NCI-H226 (cell line): ENCODE measurements at regions not wholly inside any gene's neighbourhood (a gene's known extent, or its start where the extent isn't known, plus 50 kb on each side); places are given as distances from the start of the nearest gene placed in this dataset.

Experiments used
- DNase-seq: peaks from one replicate; pipeline ENCODE4 v3.0.0-alpha.2; 2015

DNA sequence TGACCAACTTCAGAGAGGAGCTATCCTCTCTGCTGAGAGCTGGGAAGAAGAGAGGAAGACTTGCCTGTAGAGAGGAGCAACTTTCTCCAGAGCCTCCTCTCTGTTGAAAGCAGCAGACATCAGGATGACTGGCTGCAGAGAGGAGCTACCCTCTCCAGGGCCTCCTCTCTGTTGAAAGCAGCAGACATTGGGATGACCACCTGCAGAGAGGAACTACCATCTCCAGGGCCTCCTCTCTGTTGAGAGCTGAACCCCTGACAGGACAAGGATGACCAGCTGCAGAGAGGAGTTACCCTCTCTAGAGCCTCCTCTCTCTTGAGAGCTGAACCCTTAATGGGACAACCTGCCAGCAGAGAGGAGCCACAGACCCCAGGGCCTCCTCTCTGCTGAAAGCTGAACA is 83.0 kb upstream of the GJB5 start:
- no peak for DNase-seq

DNA sequence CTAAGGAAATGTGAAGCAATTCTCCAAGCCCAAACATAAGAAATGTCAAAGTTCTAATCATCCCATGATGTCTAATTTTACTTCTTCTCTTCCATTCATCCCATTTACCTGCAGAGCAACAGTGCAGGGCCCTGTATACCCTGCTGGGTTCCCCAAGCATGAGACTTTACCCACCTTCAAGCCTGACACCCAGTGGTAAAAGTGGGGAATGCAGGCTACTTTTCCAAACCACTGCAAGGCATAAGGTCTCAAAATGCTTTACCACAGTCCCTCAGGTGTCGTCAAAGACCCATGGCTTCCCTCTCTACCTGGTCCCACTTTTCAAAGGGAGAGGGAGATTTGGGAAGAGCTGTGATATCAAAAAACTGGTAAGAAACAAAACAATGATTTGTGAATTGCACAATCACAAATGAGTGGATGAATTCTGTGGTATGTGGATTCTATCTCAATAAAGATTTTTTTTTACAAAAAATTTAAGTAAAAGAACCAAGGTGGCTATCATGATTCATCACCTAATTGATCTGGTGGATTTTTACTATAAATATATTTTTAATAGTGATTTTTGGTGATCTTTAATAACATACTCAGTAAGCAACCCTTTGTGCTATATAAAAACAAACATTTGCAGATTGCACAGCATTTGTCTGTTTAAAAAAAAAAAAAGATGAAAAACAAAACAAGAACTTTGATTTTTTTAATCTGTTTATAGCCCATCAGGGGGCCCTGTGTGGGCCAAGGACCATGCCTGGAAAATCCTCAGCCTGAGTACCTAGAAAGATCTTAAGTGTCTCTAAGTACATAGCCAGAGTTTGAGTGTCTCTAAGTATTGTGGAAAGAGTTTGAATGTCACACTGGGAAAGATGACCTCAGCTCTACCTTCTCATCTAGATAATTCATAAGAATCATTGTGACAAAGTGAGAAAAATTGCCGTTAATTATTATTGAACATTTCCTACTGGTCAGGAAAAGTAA is 73.1 kb upstream of the GJB5 start:
- peak; percentile 7 for DNase-seq

DNA sequence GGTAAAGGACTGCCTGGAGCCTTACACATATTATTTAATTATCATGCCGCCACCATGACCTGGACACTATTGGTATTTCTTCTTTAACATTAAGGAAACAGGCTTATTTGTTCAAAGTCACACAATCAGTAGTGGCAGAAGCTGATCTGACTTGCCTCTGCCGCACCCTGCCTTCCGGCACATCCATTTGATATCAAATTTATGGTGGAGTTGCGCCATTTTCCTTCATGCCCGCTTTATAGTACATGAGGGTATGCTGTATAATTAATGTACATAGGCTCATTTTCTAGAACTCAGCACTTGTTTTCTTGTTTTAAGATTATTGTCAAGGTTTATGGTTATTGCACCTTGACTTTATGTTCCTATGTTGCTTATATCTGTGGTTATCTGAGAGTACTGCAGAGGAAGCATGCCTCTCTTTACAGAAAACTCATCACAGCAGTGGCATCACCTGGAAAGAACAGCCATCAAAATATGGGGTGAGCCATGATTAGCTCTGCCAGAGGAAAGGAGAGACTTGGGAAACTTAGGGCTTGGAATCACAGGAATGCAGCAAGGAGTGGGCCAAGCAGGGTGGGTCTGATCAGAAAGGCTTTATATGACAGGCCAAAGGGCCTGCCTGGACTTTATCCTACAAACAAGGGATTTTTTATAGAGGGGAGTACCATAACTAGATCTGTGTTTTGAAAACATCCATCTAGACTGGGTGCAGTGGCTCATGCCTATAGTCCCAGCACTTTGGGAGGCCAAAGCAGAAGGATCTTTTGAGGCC is 72.2 kb upstream of the GJB5 start:
- DNase-seq = no peak

DNA sequence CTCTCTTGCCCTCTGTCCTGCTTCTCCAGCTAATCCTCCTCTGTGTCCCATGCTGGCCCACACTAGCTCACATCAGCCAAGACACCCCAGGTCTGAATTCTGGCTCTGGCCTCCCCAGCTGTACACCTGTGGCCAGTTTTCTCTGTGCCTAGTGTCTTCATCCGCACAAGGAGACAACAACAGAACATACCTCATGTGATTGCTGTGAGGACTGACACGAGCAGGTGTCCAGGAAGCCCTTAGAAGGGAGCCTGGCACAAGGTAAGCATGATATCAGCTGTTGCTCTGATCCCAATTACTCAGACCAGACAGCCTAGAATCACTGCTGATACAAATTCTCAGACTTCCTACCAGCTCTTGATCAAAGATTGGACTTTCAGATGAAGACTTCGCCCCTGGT is 71.2 kb upstream of the GJB5 start:
- no peak for DNase-seq

DNA sequence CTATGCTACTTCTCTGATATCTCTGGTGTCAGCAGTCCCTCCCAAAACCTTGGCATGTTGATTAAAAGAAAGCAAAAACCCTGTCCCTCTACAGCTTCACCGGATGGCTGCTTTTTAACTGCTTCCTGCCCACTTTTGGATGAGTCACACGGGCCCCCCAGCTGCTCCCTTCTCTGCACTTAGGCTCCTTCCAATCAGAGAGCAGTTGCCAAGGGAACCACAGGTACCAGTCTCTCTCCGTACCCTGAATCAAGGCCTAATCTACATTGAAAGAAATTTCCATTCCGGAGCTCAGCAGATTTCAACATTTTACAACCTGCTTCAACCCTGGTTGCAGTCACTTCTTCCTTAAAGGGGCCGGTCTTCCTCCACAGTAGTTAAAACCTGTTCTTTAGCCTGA is 70.6 kb upstream of the GJB5 start:
- DNase-seq = no peak

DNA sequence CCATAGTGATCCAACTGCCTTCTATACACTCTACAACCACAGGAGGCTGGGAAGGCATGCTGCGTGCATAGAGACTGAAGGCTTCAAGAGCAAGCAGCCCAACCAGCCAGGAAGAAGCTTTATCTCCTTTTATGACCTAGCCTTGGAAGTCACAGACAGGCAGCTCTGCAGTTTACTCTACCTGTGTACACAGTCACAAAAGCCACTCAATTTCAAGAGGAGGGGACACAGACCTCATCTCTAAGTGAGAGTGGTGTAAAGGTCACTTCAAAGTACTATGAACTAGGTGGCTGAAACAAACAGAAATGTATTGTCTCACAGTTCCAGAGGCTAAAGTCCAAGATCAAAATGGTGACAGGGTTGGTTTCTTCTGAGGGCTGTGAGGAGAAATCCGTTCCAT is 69.6 kb upstream of the GJB5 start:
- no peak for DNase-seq

DNA sequence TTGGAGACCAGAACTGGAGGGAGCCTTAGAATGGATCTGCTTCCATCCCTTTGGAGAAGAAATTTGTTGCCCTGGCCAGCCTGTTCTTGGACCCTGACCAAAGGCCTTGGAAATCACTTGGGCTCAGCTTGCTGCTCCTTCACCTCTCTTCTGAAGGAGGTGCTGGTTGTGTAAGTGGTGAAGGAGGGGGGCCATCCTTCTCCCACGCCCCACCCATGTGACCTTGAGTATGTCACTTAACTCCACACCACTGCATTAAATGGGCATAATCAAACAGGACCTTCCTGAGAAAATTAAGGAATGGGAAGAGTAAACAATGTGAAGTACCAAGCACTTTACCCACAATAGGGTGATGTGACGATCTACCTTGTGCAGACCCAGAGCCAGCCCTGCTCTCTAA is 68.3 kb upstream of the GJB5 start:
- DNase-seq = no peak

DNA sequence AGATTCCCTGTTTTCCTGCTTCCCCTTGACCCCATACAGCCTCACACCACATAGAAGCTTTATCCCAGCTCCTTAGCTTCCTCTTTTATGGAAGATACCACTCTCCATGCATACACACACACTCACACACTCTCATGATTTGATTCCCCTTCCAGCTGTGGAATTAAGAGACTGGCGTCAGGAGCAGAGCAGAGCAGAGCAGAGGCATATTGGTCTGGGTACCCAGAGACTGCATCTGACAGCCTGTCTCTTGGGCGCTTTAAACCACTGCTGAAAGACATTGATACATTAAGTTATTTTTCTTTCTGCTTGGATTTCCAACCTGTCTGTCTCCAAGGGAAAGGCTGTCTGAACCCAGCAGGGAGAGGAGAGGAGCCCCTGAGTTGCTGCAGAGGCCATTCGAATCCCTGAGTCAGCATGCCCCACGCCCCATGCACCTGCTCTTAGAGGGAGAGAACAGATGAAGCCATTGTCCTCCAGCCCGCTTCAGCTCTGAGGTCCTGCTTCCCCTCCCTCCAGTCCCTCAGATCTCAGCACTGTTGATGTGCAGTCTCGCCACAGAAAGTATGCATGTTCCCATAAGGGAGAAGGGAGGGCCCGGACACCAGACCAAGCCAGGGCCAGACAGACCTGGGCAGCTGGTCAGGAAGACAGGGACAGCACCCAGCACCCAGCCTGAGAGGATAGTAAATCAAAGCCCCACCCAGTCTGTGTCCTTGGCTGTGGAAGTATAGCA is 66.7 kb upstream of the GJB5 start:
- DNase-seq = no peak

DNA sequence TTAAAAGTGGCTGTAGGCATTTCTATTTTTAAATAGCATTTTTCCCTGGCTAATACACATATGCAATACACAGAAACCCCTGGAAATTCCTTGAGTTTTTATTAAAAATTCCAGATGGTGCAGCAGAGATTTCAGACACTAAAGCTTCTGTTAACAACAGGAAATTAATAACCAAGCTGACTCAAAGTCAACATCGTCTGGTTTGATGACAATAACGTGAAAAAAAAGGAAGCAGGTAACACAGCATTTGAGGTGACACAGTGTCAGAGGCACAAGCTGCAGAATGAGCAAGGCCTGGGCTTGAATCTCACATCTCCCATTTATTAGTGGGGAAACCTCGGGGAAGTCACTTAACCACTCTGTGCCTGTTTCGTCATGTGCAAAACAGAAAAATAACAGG is 64.6 kb upstream of the GJB5 start:
- no peak for DNase-seq

DNA sequence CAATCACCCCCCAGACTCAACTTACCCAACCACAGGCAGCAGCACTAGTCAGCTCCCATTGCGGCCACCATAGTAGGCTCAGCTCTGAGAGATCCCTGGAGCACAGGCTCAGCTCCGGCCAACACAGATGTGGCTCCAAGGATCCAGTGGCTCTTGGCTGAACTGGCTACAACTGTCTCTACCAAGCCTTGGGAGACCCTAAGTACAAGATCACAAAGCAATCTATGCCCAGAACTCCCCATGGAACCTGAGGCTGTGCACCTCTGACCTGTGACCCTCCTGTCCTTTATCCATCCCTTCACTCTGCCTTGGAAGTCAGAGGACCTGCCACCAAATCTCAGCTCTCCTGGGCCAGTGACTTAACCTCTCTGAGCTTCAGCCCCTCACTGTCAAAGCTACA is 61.8 kb upstream of the GJB5 start:
- no peak for DNase-seq

DNA sequence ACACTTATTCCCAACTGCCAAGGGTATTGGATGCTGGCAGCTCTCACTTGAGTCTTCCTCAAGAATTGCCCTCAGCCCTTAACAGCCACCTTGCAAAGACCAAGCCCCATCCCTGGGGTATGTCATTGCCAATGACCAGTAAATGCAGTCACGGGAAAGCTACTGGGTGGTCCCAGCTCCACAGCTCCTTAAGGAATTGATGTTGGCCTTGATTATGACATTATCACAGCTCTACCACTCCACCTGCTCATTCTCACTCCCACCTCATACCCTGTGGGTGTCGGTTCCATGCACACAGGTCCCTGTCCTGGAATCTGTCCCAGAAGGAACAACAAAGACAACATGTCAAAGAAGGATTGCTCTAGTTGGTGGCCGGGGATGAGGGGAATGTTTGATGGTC is 60.5 kb upstream of the GJB5 start:
- no peak for DNase-seq

DNA sequence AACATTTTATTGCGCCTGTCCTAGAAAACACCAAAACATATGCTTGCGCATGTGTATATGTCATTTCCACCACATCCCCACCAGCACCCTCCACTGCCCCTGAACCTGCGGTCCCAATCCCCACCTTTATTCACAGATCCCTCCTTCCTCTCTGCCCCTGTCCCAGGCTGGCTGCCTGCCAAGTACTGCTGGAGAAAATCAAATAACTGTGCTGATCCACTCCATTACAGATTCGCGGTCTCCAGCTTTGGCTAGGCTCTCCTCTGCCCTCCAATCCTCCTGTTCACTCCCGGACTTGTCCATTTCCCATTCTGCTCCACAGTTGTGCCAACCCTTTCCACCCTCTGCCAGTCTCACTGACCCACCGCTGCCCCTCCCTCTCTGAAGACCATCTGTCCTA is 59.3 kb upstream of the GJB5 start:
- DNase-seq = no peak

DNA sequence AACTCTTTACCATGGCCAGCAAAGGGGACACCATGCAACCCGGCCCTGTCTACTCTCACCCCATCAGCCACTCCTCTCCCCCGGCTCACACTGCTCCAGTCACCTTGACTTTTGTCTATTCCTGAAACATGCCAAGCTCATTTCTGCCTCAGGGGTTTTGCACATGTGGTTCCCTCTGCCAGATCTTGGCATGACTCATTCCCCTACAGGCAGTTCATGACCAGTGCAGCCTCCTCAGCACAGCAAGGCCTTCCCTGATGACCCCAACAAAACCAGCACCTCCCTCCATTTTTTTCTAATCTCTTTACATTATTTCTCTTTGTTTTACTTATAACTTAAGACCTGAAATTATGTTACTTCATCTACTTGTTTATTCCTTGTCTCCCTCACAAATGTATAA is 58.6 kb upstream of the GJB5 start:
- DNase-seq = peak; percentile 48

DNA sequence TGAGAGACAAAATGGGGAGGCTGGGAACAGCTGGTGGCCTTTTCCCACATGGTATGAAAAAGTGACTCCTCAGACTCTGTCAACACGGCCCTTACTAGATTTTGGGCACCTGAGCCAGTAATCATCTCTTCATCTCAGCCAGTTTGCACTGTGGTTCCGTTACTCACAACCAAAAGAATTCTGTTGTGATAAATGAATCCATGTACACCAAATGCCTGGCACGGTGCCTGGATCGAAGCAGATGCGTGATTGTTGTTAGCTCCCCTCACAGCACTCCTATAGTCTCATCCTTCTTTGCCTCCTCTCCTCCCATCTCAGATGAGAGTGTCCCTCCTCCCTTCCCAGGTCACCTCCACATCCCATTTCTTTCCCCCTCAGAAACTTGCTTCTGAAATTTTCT is 57.9 kb upstream of the GJB5 start:
- no peak for DNase-seq

DNA sequence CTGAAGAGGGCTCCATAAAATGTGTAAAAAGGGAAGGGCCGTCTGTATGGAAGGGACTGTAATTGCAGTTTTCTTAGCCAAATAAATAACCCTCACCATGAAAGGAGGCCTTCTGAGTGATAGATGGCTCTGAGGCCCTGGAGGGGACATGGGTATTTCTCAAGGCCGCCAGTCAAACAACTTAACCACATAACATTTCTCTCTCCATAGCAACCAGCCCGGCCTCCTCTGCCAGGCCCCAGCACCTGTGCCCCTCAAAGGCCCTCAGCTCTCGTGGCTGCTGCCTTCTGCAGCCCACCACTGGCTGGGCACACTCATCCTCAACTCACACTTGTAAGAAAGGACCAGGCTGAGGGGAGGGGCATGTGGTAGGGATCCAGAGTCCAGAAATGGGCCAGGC is 57.0 kb upstream of the GJB5 start:
- DNase-seq = no peak

DNA sequence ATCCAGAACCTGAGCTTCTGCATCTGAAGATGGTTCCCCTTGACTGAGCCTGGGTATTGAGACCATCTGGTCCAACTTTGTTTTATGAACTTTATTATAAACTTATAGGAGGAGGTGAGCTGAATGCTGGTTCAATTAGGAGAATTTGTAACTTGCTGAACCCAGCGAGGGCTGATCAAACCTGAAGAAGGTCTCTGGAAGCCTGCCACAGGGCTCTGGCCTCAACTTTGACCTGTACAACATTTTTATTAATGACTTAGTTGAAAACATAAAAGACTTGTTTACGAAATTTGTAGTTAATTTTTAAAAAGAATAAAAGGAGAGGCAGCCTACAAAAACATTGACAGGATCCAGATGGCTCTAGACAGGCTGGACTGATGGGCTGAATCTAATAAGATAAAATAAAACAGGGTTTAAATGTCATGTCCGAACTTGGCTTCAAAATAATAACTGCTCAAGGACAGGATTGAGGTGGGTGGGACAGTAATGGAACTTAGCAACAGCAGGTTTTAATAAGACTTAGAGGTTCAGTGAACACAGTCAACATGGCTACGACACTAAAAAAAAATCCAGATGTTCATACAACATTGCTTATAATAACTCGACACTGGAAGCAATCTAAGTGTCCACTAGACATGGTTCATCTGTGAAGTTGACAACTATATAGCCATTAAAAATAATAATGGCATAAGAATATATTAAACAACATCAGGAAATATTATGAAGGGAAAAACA is 53.4 kb upstream of the GJB5 start:
- no peak for DNase-seq
